CD4-positive, CD25-positive, alpha-beta regulatory T cell (primary cell): ENCODE measurements at regions not wholly inside any gene's neighbourhood (a gene's known extent, or its start where the extent isn't known, plus 50 kb on each side); places are given as distances from the start of the nearest gene placed in this dataset.

Experiments
- ATAC-seq, 2 donors: fragments of 150-1000 bp; cut with Tn5 transposase; one replicate each; pipeline ENCODE4 v1.10.0; 2021; ENCODE audit warnings: low read depth in 2 of 2, moderate number of reproducible peaks in 2 of 2, moderate library complexity in 1 of 2
- DNase-seq, 3 donors: peaks; one replicate each; pipeline versions ENCODE4 v3.0.0 to v3.0.0-alpha.2; 2012 to 2022; ENCODE audit warnings: mixed read lengths in 1 of 3
- H3K27ac ChIP-seq: one replicate; pipeline ENCODE4 v1.7.0; 2013; ENCODE audit warnings: mild to moderate bottlenecking, low read length; ENCODE audit not compliant: insufficient read depth, poor library complexity, severe bottlenecking
- H3K27me3 ChIP-seq: one replicate; pipeline ENCODE4 v1.7.0; 2013; ENCODE audit warnings: low read length; ENCODE audit not compliant: control insufficient read depth, insufficient read depth
- H3K36me3 ChIP-seq: one replicate; pipeline ENCODE4 v1.7.0; 2013; ENCODE audit warnings: mild to moderate bottlenecking, low read length, moderate library complexity; ENCODE audit not compliant: control insufficient read depth, insufficient read depth
- H3K4me1 ChIP-seq: 2 replicates; pipeline ENCODE4 v1.7.0; 2013; ENCODE audit warnings: mild to moderate bottlenecking, low read length; ENCODE audit not compliant: insufficient read depth, control insufficient read depth, poor library complexity, severe bottlenecking
- H3K4me3 ChIP-seq: one replicate; pipeline ENCODE4 v1.7.0; 2013; ENCODE audit warnings: low read depth, mild to moderate bottlenecking, low read length, moderate library complexity
- H3K9me3 ChIP-seq, 2 experiments: 1 replicate in 1 of 2; 2 replicates in 1 of 2; pipeline ENCODE4 v1.7.0; 2013; ENCODE audit warnings: low read length in 2 of 2, mild to moderate bottlenecking in 1 of 2, moderate library complexity in 1 of 2; ENCODE audit not compliant: control insufficient read depth in 2 of 2
- H3K27ac Mint-ChIP-seq, 3 donors: one replicate each; pipeline ENCODE4 v1.8.0; 2020 to 2022; ENCODE audit warnings: mild to moderate bottlenecking in 3 of 3, mixed read lengths in 3 of 3, moderate library complexity in 2 of 3
- H3K27me3 Mint-ChIP-seq: one replicate; pipeline ENCODE4 v1.8.0; 2022; ENCODE audit warnings: mild to moderate bottlenecking, mixed read lengths
- H3K36me3 Mint-ChIP-seq: one replicate; pipeline ENCODE4 v1.8.0; 2020; ENCODE audit warnings: mixed read lengths
- H3K4me1 Mint-ChIP-seq, 4 donors: one replicate each; pipeline ENCODE4 v1.8.0; 2020 to 2022; ENCODE audit warnings: mixed read lengths in 4 of 4, mild to moderate bottlenecking in 1 of 4
- H3K4me3 Mint-ChIP-seq, 4 donors: one replicate each; pipeline ENCODE4 v1.8.0; 2020 to 2022; ENCODE audit warnings: mild to moderate bottlenecking in 4 of 4, mixed read lengths in 4 of 4, moderate library complexity in 3 of 4
- H3K9me3 Mint-ChIP-seq, 7 donors: one replicate each; pipeline ENCODE4 v1.8.0; 2020 to 2022; ENCODE audit warnings: mixed read lengths in 7 of 7, mild to moderate bottlenecking in 3 of 7, moderate library complexity in 2 of 7

DNA sequence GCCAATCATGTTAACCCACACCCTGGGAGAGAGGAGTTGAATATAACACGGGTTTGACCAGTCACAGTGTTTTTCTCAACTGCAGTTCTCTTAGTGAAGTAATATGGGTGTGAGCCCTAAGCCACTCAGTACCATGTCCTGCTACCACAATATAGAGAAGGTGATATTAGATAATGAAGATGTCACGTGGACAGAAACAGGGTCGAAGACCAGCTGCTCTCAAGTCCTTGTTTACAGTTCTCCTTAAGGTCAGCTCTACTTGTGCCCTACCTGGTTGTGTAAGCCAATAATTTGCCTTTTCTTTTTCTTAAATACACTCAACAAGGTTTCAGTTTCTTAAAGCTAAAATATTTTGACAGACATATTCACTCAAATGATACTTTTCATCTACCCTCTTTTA lies 128.3 kb upstream of the POT1 start:
- Histone ChIP-seq H3K36me3 (no peaks in the 10 kb centered on the region), H3K27ac (no peak overlapping the region), H3K4me1 (no peaks in the 10 kb centered on the region), H3K27me3 (no peaks in the 10 kb centered on the region), H3K4me3 (no peak overlapping the region), H3K9me3 (no peaks in the 10 kb centered on the region)
- Mint-ChIP-seq H3K4me1 (no peaks in the 10 kb centered on the region), H3K36me3 (no peaks in the 10 kb centered on the region), H3K9me3 (peaks cover 0 to 2% (median 0%) of the 10 kb centered on the region in 7 donors), H3K4me3 (no peak overlapping the region), H3K27ac (no peak overlapping the region), H3K27me3 (no peaks in the 10 kb centered on the region)
- ATAC-seq = no peak
- DNase-seq = no peak

DNA sequence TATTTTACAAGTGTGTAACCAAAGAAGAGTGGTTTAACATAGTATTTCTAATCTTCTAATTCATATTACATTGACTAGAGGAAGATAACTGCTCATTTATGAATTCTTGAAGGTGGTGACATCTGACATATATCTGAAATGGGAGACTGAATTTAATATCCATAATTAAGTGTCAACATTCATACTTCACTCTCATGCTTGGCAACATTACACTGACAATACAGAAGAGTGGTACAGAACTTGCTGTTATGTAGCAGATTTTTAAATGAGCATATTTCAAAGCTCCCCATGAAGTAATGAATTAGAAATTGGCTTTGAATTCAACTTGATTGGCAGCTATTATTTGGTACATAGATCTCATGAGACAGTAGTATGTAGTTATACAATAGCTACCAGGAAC lies 125.8 kb upstream of the POT1 start:
- Histone ChIP-seq H3K9me3 (no peaks in the 10 kb centered on the region), H3K27ac (no peak overlapping the region), H3K4me3 (no peak overlapping the region), H3K36me3 (no peaks in the 10 kb centered on the region), H3K27me3 (no peaks in the 10 kb centered on the region), H3K4me1 (no peaks in the 10 kb centered on the region)
- H3K36me3 Mint-ChIP-seq = no peaks in the 10 kb centered on the region
- H3K9me3 Mint-ChIP-seq = peaks cover 0 to 3% (median 0%) of the 10 kb centered on the region in 7 donors
- ATAC-seq = no peak
- H3K4me3 Mint-ChIP-seq = no peak overlapping the region
- H3K27me3 Mint-ChIP-seq = no peaks in the 10 kb centered on the region
- DNase-seq = no peak
- H3K27ac Mint-ChIP-seq = no peak overlapping the region
- no peaks in the 10 kb centered on the region for H3K4me1 Mint-ChIP-seq

DNA sequence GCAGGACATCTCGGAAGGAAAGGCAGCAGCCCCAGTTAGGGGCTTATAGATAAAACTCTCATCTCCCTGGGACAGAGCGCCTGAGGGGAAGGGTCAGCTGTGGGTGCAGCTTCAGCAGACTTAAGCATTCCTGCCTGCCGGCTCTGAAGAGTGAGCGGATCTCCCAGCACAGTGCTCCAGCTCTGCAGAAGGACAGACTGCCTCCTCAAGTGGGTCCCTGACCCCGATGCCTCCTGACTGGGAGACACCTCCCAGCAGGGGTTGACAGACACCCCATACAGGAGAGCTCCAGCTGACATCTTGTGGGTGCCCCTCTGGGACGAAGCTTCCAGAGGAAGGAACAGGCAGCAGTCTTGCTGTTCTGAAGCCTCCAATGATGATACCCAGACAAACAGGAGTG lies 117.1 kb upstream of the POT1 start:
- Mint-ChIP-seq H3K4me3 (no peak overlapping the region), H3K36me3 (no peaks in the 10 kb centered on the region), H3K27ac (no peak overlapping the region), H3K9me3 (peaks cover 0 to 13% (median 3%) of the 10 kb centered on the region in 7 donors), H3K27me3 (no peaks in the 10 kb centered on the region), H3K4me1 (no peaks in the 10 kb centered on the region)
- H3K4me3 ChIP-seq = no peak overlapping the region
- ATAC-seq = no peak
- H3K4me1 ChIP-seq = no peaks in the 10 kb centered on the region
- DNase-seq = no peak
- H3K27me3 ChIP-seq = no peaks in the 10 kb centered on the region
- H3K9me3 ChIP-seq = no peaks in the 10 kb centered on the region
- no peak overlapping the region for H3K27ac ChIP-seq
- no peaks in the 10 kb centered on the region for H3K36me3 ChIP-seq

DNA sequence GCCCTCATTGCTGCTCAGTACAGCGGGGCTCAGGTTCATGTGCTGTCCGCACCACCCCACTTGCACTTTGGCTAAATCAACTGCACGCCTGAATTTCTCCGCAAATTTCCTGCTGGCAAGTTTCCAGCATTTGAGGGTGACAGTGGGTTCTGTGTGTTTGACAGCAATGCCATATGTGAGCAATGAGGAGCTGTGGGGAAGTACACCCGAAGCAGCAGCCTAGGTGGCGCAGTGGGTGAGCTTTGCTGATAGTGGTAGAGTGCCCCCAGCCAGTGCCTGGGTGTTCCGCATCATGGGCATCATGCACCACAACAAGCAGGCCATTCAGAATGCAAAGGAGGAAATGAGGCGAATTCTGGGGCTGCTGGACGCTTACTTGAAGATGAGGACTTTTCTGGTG lies 103.9 kb upstream of the POT1 start:
- Histone ChIP-seq H3K4me3 (no peak overlapping the region), H3K9me3 (no peaks in the 10 kb centered on the region), H3K4me1 (no peaks in the 10 kb centered on the region), H3K36me3 (no peaks in the 10 kb centered on the region), H3K27me3 (no peaks in the 10 kb centered on the region), H3K27ac (no peak overlapping the region)
- Mint-ChIP-seq H3K27ac (no peak overlapping the region), H3K4me1 (no peaks in the 10 kb centered on the region), H3K9me3 (peaks cover 0 to 6% (median 1%) of the 10 kb centered on the region in 7 donors), H3K36me3 (no peaks in the 10 kb centered on the region), H3K4me3 (no peak overlapping the region), H3K27me3 (no peaks in the 10 kb centered on the region)
- ATAC-seq (no peak), DNase-seq (no peak)

DNA sequence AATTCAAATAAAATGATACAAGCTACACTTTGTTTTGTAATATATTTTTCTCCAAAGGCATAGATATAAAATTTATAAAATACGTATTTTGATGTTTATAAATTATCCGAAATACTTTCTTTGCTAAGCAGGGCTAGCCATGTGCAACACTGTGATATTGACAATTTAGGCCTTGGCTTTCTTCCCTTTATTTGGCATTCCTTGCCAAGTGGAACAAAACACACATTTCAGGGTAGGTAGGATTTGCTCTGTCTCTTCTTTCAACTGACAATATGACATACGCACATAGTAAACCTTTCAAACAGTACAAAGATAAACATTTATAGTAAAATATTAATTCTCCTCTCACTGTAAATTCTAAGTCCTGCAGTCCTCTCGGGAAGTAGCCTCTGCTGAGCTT lies 103.3 kb upstream of the POT1 start:
- H3K4me1 ChIP-seq = no peaks in the 10 kb centered on the region
- no peaks in the 10 kb centered on the region for H3K27me3 ChIP-seq
- H3K4me1 Mint-ChIP-seq = no peaks in the 10 kb centered on the region
- DNase-seq = no peak
- no peak overlapping the region for H3K4me3 Mint-ChIP-seq
- no peak overlapping the region for H3K27ac ChIP-seq
- H3K27ac Mint-ChIP-seq = no peak overlapping the region
- no peak for ATAC-seq
- no peaks in the 10 kb centered on the region for H3K9me3 ChIP-seq
- H3K9me3 Mint-ChIP-seq = peaks cover 0 to 6% (median 0%) of the 10 kb centered on the region in 7 donors
- no peak overlapping the region for H3K4me3 ChIP-seq
- H3K36me3 Mint-ChIP-seq = no peaks in the 10 kb centered on the region
- no peaks in the 10 kb centered on the region for H3K36me3 ChIP-seq
- H3K27me3 Mint-ChIP-seq = no peaks in the 10 kb centered on the region

DNA sequence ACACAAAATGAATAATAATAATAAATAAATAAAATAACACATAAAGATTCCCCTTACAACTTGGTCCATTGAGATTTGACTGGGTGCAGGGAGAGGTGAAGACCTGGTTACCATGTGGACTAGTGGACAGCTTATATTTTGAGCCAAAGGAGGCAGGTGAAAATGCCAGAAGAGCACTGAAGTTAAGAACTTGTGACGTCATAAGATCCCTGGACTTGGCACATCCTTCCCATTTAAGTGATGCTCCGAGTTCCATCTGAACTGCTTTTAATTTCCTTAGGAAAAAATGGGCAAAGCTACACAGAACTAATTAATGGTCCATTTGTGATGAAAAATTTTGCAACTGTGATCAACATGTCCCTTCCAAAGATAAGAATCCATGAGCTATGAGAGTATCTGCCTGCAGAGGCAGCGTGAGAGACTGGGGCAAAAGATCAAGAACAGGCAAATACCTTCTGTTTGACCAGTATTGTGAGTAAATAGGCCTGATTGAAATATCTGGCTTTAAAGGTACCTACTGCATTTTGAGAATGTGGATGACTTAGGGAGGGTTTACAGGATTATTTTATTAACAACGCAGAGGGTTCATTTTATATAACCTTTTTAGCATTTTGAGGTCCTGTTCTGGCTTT lies 101.2 kb upstream of the POT1 start:
- H3K27me3 ChIP-seq = no peaks in the 10 kb centered on the region
- no peak overlapping the region for H3K4me3 Mint-ChIP-seq
- H3K27me3 Mint-ChIP-seq = no peaks in the 10 kb centered on the region
- DNase-seq (no peak), ATAC-seq (no peak)
- no peak overlapping the region for H3K27ac Mint-ChIP-seq
- no peak overlapping the region for H3K4me3 ChIP-seq
- peaks cover 0 to 6% (median 0%) of the 10 kb centered on the region in 7 donors for H3K9me3 Mint-ChIP-seq
- H3K36me3 Mint-ChIP-seq = no peaks in the 10 kb centered on the region
- H3K27ac ChIP-seq = no peak overlapping the region
- no peaks in the 10 kb centered on the region for H3K36me3 ChIP-seq
- H3K4me1 Mint-ChIP-seq = no peaks in the 10 kb centered on the region
- no peaks in the 10 kb centered on the region for H3K9me3 ChIP-seq
- H3K4me1 ChIP-seq = no peaks in the 10 kb centered on the region

DNA sequence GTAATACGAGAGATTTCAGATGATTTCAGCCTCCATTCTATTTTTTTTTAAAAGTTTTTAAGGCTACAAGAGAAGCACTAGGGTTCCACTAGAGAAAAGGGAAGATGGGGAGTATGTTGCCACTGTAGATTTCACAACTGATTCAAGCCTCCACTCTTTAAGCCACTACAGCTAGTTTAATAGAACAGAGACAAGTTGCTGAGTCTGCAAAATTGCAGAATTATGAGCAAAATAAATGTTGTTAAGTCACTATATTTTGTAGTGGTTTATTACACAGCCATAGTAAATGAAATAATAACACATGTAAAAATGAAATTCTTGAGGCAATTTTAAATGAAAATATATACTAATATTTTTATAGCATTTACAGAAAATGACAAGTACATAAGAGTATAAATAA lies 96.0 kb upstream of the POT1 start:
- no peak overlapping the region for H3K4me3 Mint-ChIP-seq
- H3K36me3 ChIP-seq = no peaks in the 10 kb centered on the region
- H3K4me1 ChIP-seq = no peaks in the 10 kb centered on the region
- H3K9me3 Mint-ChIP-seq = peaks cover 0 to 4% (median 0%) of the 10 kb centered on the region in 7 donors
- no peaks in the 10 kb centered on the region for H3K4me1 Mint-ChIP-seq
- H3K27me3 ChIP-seq = no peaks in the 10 kb centered on the region
- H3K4me3 ChIP-seq = no peak overlapping the region
- H3K9me3 ChIP-seq = no peaks in the 10 kb centered on the region
- H3K27ac Mint-ChIP-seq = no peak overlapping the region
- H3K27ac ChIP-seq = no peak overlapping the region
- no peaks in the 10 kb centered on the region for H3K36me3 Mint-ChIP-seq
- DNase-seq (no peak), ATAC-seq (no peak)
- H3K27me3 Mint-ChIP-seq = no peaks in the 10 kb centered on the region

DNA sequence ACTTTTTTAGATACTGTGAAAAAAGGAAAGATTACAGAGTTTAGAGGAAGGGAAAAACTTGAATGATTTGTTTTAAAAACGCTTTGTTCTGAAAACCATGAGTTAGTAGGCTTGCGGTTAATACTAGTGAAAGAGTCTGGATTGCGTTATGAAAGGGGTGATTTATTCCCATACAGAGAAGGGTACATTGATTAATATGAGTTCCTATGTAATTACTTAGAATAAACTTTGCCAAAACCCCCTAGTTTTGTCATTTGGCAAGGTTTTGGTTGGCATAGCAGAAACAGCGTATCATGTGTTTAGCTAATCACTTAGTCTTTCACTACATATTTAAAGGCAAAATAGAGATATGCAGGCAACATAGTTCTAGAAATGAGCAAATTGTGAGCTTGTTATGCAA lies 91.2 kb upstream of the POT1 start:
- Mint-ChIP-seq H3K9me3 (peaks cover 0 to 4% (median 3%) of the 10 kb centered on the region in 7 donors), H3K27ac (no peak overlapping the region), H3K27me3 (no peaks in the 10 kb centered on the region), H3K36me3 (no peaks in the 10 kb centered on the region), H3K4me3 (no peak overlapping the region), H3K4me1 (no peaks in the 10 kb centered on the region)
- Histone ChIP-seq H3K36me3 (no peaks in the 10 kb centered on the region), H3K4me3 (no peak overlapping the region), H3K27ac (no peak overlapping the region), H3K9me3 (no peaks in the 10 kb centered on the region), H3K4me1 (no peaks in the 10 kb centered on the region), H3K27me3 (no peaks in the 10 kb centered on the region)
- DNase-seq = no peak
- ATAC-seq = no peak
